WTC11 (cell line): ENCODE measurements at regions not wholly inside any gene's neighbourhood (a gene's known extent, or its start where the extent isn't known, plus 50 kb on each side); places are given as distances from the start of the nearest gene placed in this dataset.

Experiments used
- ATAC-seq: fragments of 200-7000 bp; cut with Tn5 transposase; 2 replicates; pipeline ENCODE4 v1.10.0; 2021; ENCODE audit warnings: mild to moderate bottlenecking, moderate library complexity
- CTCF ChIA-PET: fragments of 300-600 bp; sonication (Branson Sonifier 250); formaldehyde crosslinking; loops from one replicate; lab custom pipeline; 2021; ENCODE audit warnings: antibody characterized with exemption; lab: Charles Lee
- POLR2A ChIA-PET: fragments of 350-600 bp; sonication (Branson Sonifier 250); formaldehyde crosslinking; loops from one replicate; lab custom pipeline; 2021; ENCODE audit warnings: antibody characterized with exemption; lab: Charles Lee
- DNase-seq: peaks from one replicate; pipeline ENCODE4 v3.0.0; 2021; ENCODE audit warnings: low spot score
- H3K27ac Mint-ChIP-seq: 2 replicates; pipeline ENCODE4 v1.8.0; 2021; ENCODE audit warnings: mixed read lengths
- H3K27me3 Mint-ChIP-seq: 2 replicates; pipeline ENCODE4 v1.8.0; 2021; ENCODE audit warnings: low read depth, mild to moderate bottlenecking, moderate library complexity, mixed read lengths
- H3K36me3 Mint-ChIP-seq: 2 replicates; pipeline ENCODE4 v1.8.0; 2021; ENCODE audit warnings: mixed read lengths
- H3K4me1 Mint-ChIP-seq: 2 replicates; pipeline ENCODE4 v1.8.0; 2022; ENCODE audit warnings: mixed read lengths
- H3K4me3 Mint-ChIP-seq: 2 replicates; pipeline ENCODE4 v1.8.0; 2021; ENCODE audit warnings: mild to moderate bottlenecking, moderate library complexity, mixed read lengths
- H3K9me3 Mint-ChIP-seq: 2 replicates; pipeline ENCODE4 v1.8.0; 2021; ENCODE audit warnings: mixed read lengths
- ATF1 ChIP-seq: sonication (generic); formaldehyde crosslinking; IDR thresholded peaks from 2 replicates; pipeline ENCODE4 v1.8.1; 2023; ENCODE audit warnings: mild to moderate bottlenecking, moderate library complexity, missing genetic modification reagents
- ATF6 ChIP-seq: sonication (generic); formaldehyde crosslinking; IDR thresholded peaks from 2 replicates; pipeline ENCODE4 v1.8.1; 2023; ENCODE audit warnings: mild to moderate bottlenecking, missing genetic modification reagents
- CREB1 ChIP-seq: sonication (generic); formaldehyde crosslinking; IDR thresholded peaks from 2 replicates; pipeline ENCODE4 v1.8.0; 2023; ENCODE audit warnings: mild to moderate bottlenecking, missing genetic modification reagents
- CREM ChIP-seq: sonication (generic); formaldehyde crosslinking; IDR thresholded peaks from 2 replicates; pipeline ENCODE4 v1.8.1; 2022; ENCODE audit warnings: mild to moderate bottlenecking, missing genetic modification reagents, moderate library complexity
- ELF4 ChIP-seq: sonication (generic); formaldehyde crosslinking; IDR thresholded peaks from 2 replicates; pipeline ENCODE4 v1.8.1; 2022; ENCODE audit warnings: low read depth, mild to moderate bottlenecking, moderate library complexity, missing genetic modification reagents
- GTF2I ChIP-seq: fragments of 250-450 bp; sonication (Bioruptor Pico); conservative IDR thresholded peaks from 2 replicates; pipeline ENCODE4 v1.4.0; 2021; ENCODE audit warnings: mild to moderate bottlenecking
- IRF1 ChIP-seq: sonication (generic); formaldehyde crosslinking; IDR thresholded peaks from 2 replicates; pipeline ENCODE4 v1.8.0; 2023; ENCODE audit warnings: missing genetic modification reagents
- IRF2 ChIP-seq: sonication (generic); formaldehyde crosslinking; IDR thresholded peaks from 2 replicates; pipeline ENCODE4 v1.8.0; 2022; ENCODE audit warnings: low read depth, missing genetic modification reagents, borderline replicate concordance
- KAT7 ChIP-seq: sonication (generic); formaldehyde crosslinking; IDR thresholded peaks from 2 replicates; pipeline ENCODE4 v1.8.1; 2023; ENCODE audit warnings: missing genetic modification reagents, mild to moderate bottlenecking, borderline replicate concordance
- NFATC4 ChIP-seq: fragments of 250-450 bp; sonication (Bioruptor Pico); IDR thresholded peaks from 2 replicates; pipeline ENCODE4 v1.9.0; 2021; ENCODE audit warnings: mild to moderate bottlenecking
- NFE2L1 ChIP-seq: sonication (generic); formaldehyde crosslinking; IDR thresholded peaks from 2 replicates; pipeline ENCODE4 v1.8.1; 2023; ENCODE audit warnings: missing genetic modification reagents
- NR1H2 ChIP-seq: sonication (generic); formaldehyde crosslinking; IDR thresholded peaks from 2 replicates; pipeline ENCODE4 v1.9.0; 2021; ENCODE audit warnings: mild to moderate bottlenecking, moderate library complexity, missing genetic modification reagents
- NR2C2 ChIP-seq: sonication (generic); formaldehyde crosslinking; IDR thresholded peaks from 2 replicates; pipeline ENCODE4 v1.8.0; 2022; ENCODE audit warnings: mild to moderate bottlenecking, missing genetic modification reagents
- OVOL2 ChIP-seq: fragments of 250-450 bp; sonication (Bioruptor Pico); IDR thresholded peaks from 2 replicates; pipeline ENCODE4 v1.9.0; 2021; ENCODE audit warnings: mild to moderate bottlenecking, borderline replicate concordance
- SP1 ChIP-seq: sonication (generic); formaldehyde crosslinking; conservative IDR thresholded peaks from 2 replicates; pipeline ENCODE4 v1.8.1; 2022; ENCODE audit warnings: missing genetic modification reagents
- TEAD1 ChIP-seq: sonication (generic); formaldehyde crosslinking; IDR thresholded peaks from 2 replicates; pipeline ENCODE4 v1.8.0; 2022; ENCODE audit warnings: mild to moderate bottlenecking, missing genetic modification reagents
- USF2 ChIP-seq: sonication (generic); formaldehyde crosslinking; IDR thresholded peaks from 2 replicates; pipeline ENCODE4 v1.8.1; 2023; ENCODE audit warnings: mild to moderate bottlenecking, missing genetic modification reagents, moderate library complexity
- ZNF396 ChIP-seq: fragments of 250-450 bp; sonication (Bioruptor Pico); IDR thresholded peaks from 2 replicates; pipeline ENCODE4 v1.8.0; 2021; ENCODE audit warnings: mild to moderate bottlenecking, moderate library complexity, borderline replicate concordance
- TF ChIP-seq, protein P1 (sequence below): sonication (generic); formaldehyde crosslinking; IDR thresholded peaks from 2 replicates; pipeline ENCODE4 v1.8.1; 2022; ENCODE audit warnings: low read depth, mild to moderate bottlenecking, moderate library complexity, missing genetic modification reagents, borderline replicate concordance
- TF ChIP-seq, protein P2 (sequence below): sonication (generic); formaldehyde crosslinking; IDR thresholded peaks from 2 replicates; pipeline ENCODE4 v1.8.0; 2022; ENCODE audit warnings: mild to moderate bottlenecking, missing genetic modification reagents
- TF ChIP-seq, protein P3 (sequence below): sonication (generic); formaldehyde crosslinking; IDR thresholded peaks from 2 replicates; pipeline ENCODE4 v1.8.1; 2022; ENCODE audit warnings: mild to moderate bottlenecking, missing genetic modification reagents, moderate library complexity, borderline replicate concordance
- TF ChIP-seq, protein P4 (sequence below): fragments of 250-450 bp; sonication (Bioruptor Pico); conservative IDR thresholded peaks from 2 replicates; pipeline ENCODE4 v1.9.0; 2021; ENCODE audit warnings: mild to moderate bottlenecking

- TF ChIP-seq, protein P1, sequence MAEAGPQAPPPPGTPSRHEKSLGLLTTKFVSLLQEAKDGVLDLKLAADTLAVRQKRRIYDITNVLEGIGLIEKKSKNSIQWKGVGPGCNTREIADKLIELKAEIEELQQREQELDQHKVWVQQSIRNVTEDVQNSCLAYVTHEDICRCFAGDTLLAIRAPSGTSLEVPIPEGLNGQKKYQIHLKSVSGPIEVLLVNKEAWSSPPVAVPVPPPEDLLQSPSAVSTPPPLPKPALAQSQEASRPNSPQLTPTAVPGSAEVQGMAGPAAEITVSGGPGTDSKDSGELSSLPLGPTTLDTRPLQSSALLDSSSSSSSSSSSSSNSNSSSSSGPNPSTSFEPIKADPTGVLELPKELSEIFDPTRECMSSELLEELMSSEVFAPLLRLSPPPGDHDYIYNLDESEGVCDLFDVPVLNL (CRISPR knock-in tag) = no peak
- TF ChIP-seq USF2 (CRISPR knock-in tag) (no peak), NR1H2 (CRISPR knock-in tag) (no peak), OVOL2 (CRISPR knock-in tag) (no peak), NFATC4 (CRISPR knock-in tag) (no peak)
- TF ChIP-seq, protein P2, sequence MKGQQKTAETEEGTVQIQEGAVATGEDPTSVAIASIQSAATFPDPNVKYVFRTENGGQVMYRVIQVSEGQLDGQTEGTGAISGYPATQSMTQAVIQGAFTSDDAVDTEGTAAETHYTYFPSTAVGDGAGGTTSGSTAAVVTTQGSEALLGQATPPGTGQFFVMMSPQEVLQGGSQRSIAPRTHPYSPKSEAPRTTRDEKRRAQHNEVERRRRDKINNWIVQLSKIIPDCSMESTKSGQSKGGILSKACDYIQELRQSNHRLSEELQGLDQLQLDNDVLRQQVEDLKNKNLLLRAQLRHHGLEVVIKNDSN = no peak
- TF ChIP-seq, all 79 proteins: peak for 0
Measured at GRCh38 chr5:125595095-125595494, 828.1 kb upstream of the GRAMD2B start (continued).

- Mint-ChIP-seq H3K36me3 (no peaks in the 10 kb centered on the region), H3K4me1 (peaks cover 10% of the 10 kb centered on the region), H3K9me3 (peaks cover 5% of the 10 kb centered on the region; the same call in 1 of the 2 replicates), H3K27ac (no peak overlapping the region), H3K4me3 (no peak overlapping the region), H3K27me3 (no peaks in the 10 kb centered on the region)
- CTCF ChIA-PET = no interaction called here
- TF ChIP-seq IRF2 (CRISPR knock-in tag) = no peak
- no peak for TF ChIP-seq ZNF396 (CRISPR knock-in tag)
- TF ChIP-seq ATF6 (CRISPR knock-in tag) = no peak
- no peak for TF ChIP-seq ELF4 (CRISPR knock-in tag)
- no peak for TF ChIP-seq GTF2I
- no peak for TF ChIP-seq CREB1
- TF ChIP-seq SP1 (CRISPR knock-in tag) = no peak
- no peak for ATAC-seq
- POLR2A ChIA-PET = no interaction called here
- no peak for DNase-seq
Measured at GRCh38 chr5:125595845-125596244, 827.4 kb upstream of the GRAMD2B start.

GRCh38 chr5:125597338-125597737 is 825.9 kb upstream of the GRAMD2B start:
- CTCF ChIA-PET = no interaction called here
- POLR2A ChIA-PET = no interaction called here
- no peaks in the 10 kb centered on the region for H3K36me3 Mint-ChIP-seq

More at GRCh38 chr5:125597338-125597737, 825.9 kb upstream of the GRAMD2B start:
- no peak for DNase-seq
- Mint-ChIP-seq H3K27me3 (no peaks in the 10 kb centered on the region), H3K27ac (no peak overlapping the region), H3K9me3 (peaks cover 5% of the 10 kb centered on the region; the same call in 1 of the 2 replicates), H3K4me3 (no peak overlapping the region), H3K4me1 (peaks cover 10% of the 10 kb centered on the region)
- no peak for ATAC-seq
- no peak for TF ChIP-seq SP1 (CRISPR knock-in tag)
- no peak for TF ChIP-seq NFATC4 (CRISPR knock-in tag)
- no peak for TF ChIP-seq KAT7 (CRISPR knock-in tag)
- TF ChIP-seq CREM = no peak
- TF ChIP-seq ATF1 (CRISPR knock-in tag) = no peak
- TF ChIP-seq IRF2 (CRISPR knock-in tag) = no peak
- TF ChIP-seq ZNF396 (CRISPR knock-in tag) = no peak
- no peak for TF ChIP-seq TEAD1
- TF ChIP-seq NFE2L1 (CRISPR knock-in tag) = no peak
- TF ChIP-seq, protein P3, sequence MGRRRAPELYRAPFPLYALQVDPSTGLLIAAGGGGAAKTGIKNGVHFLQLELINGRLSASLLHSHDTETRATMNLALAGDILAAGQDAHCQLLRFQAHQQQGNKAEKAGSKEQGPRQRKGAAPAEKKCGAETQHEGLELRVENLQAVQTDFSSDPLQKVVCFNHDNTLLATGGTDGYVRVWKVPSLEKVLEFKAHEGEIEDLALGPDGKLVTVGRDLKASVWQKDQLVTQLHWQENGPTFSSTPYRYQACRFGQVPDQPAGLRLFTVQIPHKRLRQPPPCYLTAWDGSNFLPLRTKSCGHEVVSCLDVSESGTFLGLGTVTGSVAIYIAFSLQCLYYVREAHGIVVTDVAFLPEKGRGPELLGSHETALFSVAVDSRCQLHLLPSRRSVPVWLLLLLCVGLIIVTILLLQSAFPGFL = no peak
- no peak for TF ChIP-seq IRF1 (CRISPR knock-in tag)
- TF ChIP-seq, protein P4, sequence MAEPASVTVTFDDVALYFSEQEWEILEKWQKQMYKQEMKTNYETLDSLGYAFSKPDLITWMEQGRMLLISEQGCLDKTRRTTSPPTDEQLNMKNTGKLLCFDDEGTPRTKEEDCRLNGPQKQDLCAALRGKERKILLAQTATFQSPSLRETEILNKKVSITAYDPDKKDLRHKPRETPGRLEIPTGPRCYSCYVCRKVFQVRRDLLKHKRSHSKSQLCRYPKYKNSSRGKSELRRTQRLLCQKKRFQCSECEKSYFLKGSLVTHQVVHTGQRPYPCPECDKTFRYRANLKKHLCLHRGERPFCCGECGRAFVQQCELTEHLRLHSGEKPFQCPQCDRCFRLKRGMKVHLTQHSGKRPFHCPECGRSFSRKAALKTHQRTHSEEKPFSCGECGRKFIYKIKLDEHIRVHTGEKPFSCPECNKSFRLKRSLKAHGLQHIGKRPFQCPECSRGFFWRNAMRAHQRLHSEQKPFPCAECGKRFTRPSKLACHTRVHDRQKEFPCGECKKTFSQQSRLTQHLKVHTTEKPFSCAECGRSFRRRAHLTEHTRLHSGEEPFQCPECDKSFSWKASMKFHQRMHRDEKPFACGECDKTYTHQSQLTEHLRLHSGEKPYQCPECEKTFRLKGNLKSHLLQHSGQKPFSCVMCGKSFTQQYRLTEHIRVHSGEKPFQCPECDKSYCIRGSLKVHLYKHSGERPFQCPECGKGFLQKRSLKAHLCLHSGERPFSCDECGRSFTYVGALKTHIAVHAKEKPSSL (CRISPR knock-in tag) = no peak
- TF ChIP-seq NR2C2 = no peak
- TF ChIP-seq, all 79 proteins: peak for 0
